ENCODE measurements at regions not wholly inside any gene's neighbourhood (a gene's known extent, or its start where the extent isn't known, plus 50 kb on each side); places are given as distances from the start of the nearest gene placed in this dataset.
A peak's percentile ranks its signal among the peaks of the same experiment; 100 is the strongest.

DNA sequence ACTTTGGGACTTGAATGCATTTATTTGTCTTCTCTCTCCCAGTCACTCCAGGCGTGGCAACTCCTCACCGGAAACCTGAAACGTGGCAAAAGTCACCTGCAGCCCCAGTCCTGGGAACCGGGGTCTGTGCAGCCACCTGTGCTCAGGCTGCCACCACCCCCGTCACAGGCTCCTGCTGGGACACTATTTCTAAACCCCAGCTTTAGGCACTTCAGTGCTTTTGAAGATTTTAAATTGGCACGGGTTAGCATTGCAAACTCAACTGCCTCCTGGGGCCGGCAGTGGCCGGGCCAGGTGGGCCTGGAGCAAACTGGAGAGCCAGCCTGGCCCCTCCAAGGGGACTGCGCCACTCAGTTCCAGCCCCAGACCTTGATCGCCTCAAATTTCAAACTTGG is 146.7 kb upstream of the IQSEC1 start:
- no peak for DNase-seq (ENCODE audit: low read depth)
- TF ChIP-seq, protein P1, sequence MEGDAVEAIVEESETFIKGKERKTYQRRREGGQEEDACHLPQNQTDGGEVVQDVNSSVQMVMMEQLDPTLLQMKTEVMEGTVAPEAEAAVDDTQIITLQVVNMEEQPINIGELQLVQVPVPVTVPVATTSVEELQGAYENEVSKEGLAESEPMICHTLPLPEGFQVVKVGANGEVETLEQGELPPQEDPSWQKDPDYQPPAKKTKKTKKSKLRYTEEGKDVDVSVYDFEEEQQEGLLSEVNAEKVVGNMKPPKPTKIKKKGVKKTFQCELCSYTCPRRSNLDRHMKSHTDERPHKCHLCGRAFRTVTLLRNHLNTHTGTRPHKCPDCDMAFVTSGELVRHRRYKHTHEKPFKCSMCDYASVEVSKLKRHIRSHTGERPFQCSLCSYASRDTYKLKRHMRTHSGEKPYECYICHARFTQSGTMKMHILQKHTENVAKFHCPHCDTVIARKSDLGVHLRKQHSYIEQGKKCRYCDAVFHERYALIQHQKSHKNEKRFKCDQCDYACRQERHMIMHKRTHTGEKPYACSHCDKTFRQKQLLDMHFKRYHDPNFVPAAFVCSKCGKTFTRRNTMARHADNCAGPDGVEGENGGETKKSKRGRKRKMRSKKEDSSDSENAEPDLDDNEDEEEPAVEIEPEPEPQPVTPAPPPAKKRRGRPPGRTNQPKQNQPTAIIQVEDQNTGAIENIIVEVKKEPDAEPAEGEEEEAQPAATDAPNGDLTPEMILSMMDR (IDR thresholded peaks at IDR 0.05; ENCODE audit: control insufficient read depth, extremely low read depth, insufficient read depth), result no peak
- H3K4me3 ChIP-seq (ENCODE audit: low read depth, low read length), result no peak overlapping the region

DNA sequence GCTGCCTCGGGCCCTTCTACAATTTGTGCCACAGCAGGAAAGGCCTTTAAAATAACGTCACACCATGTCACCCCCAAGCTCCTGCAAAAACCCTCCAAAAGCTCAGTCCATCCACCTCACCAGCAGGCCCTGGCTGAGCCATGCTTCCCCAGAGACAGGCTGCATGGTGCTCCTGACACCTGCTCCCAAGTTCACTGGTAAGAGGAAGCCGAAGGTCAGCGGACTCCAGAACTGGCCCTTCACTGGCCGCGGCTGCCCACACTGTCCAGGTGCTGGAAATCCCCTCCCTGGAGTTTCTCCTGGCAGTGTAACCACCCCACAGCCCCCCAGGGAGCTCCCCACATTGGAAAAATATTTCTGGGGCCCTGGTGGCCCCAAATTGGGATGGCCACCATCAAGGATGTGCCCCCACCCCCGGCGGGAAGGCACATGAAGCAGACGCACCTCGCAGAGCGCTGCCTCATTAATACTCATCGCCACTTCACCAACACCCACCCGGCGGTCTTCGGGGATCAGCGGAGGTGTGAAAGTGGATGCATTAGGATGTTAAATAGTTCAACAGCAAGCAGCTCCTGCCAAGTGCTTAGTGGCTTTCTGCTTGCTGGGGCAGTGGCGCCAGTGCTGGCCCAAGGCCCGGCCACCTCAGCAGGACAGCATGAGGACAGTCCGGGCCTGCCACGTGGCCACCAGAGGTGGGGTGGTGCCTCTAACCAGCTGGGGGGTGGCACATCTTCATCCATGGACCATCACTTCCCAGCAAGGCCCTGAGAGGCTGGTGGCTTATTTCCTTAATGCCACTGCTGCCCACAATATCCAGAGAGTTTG is 146.1 kb upstream of the IQSEC1 start:
- DNase-seq (ENCODE audit: low read depth), result no peak
- H3K4me3 ChIP-seq (ENCODE audit: low read depth, low read length), result no peak overlapping the region
- TF ChIP-seq, protein P1 (IDR thresholded peaks at IDR 0.05; ENCODE audit: control insufficient read depth, extremely low read depth, insufficient read depth), result no peak

DNA sequence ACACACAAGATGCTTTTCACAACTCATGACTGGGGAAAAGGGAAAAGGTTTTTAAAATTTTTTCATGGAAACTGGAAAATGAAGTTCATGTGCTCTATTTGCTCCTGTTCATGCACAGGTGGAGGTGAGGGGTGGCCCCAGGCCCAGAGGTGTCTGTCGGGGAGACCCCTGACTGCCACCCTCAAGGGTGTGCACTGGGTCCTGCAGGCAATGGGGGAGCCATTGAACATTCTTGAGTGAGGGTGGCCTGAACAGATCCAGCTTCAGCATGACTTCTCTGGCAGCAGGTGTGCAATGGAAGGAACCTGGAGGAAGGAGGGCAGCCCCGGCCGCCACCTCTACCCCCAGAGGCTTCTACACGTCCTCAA is 145.3 kb upstream of the IQSEC1 start:
- TF ChIP-seq, protein P1 (IDR thresholded peaks at IDR 0.05; ENCODE audit: control insufficient read depth, extremely low read depth, insufficient read depth), result no peak
- no peak overlapping the region for H3K4me3 ChIP-seq (ENCODE audit: low read depth, low read length)
- DNase-seq (ENCODE audit: low read depth), result no peak

DNA sequence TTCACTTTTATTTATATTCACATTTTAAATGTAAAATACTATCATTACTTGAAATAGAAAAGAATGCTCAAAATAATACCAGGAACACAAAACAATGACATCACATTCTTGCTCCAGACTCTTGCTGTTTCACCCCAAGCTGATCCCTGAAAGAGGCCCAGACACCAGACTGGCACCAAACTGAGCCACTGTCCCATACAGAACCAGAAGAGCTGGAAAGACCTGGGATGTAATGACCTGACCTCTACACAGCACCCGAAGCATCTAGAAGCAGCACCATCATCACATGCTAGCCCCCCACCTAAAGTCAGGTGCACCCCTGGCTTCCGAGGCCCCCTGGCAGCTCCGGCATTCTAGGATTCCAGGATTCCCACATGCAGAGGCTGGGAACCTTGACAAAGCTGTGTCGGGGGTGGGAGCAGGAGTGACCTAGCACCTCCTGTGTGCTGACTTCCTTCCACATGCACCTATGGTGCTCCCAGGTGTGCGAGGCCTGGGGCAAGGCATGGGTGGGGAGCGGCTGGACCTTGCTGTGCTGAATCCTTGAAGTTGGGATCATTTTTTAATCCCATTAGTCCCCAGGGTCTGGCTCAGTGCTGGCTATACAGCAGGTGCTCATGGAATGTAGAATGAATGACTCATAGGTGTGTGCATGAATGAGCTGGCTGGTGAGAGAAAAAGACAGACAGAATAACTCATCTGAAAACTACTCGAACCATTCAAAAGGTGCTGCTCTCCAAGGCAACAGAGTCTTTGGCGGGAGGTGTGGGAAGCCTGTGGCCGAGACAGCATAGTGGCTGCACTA is 144.7 kb upstream of the IQSEC1 start:
- TF ChIP-seq, protein P1 (IDR thresholded peaks at IDR 0.05; ENCODE audit: control insufficient read depth, extremely low read depth, insufficient read depth), result no peak
- H3K4me3 ChIP-seq (ENCODE audit: low read depth, low read length), result no peak overlapping the region
- DNase-seq (ENCODE audit: low read depth), result no peak

DNA sequence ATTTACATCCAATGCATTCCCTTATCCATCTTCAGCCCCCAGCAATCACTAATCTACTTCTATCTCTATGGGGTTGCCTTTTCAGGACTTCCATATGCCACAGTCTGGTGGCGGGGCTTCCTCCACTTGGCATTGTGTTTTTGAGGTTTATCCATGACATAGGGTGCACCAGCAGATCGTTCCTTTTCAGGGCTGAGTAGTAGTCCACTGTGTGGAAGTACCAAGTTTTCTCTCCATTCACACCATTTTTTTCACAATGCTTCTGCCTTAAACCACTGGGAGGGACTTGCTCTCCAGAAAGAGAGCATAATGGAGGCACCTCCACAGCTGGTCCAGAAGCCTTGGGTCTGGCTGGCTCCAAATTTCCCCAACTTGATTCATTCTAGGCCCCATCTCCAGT is 144.0 kb upstream of the IQSEC1 start:
- no peak overlapping the region for H3K4me3 ChIP-seq (ENCODE audit: low read depth, low read length)
- DNase-seq (ENCODE audit: low read depth), result no peak
- TF ChIP-seq, protein P1 (IDR thresholded peaks at IDR 0.05; ENCODE audit: control insufficient read depth, extremely low read depth, insufficient read depth), result no peak

DNA sequence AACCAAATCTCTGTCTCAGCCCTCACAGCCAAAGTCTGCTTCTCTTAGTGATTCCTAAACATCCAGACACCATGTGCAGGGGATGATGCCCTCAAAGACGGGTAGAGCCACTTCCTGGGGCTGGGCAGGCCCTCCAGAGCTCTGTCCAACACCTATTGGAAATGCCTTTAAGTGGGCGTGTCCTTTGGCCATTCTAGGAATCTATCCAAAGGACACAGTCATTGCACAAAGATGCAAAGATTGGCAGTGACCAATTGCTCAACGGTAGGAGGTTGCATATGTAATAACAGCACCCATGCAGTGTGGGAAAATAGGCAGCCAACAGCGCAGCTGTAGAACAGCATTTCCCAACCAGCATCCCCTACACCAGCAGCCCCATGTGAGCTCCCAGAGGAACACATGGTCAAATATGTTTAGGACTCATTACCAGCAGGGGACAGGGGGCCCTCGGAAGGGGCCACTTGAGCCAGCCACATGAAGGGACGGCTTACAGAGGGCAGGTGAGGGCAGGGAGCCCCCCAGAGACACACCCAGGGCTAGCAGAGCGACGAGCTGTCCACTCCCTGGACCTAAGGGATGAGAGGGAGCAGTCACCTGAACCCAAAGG is 142.8 kb upstream of the IQSEC1 start:
- H3K4me3 ChIP-seq (ENCODE audit: low read depth, low read length), result no peak overlapping the region

More for the DNA sequence above, 142.8 kb upstream of the IQSEC1 start:
- TF ChIP-seq, protein P1 (IDR thresholded peaks at IDR 0.05; ENCODE audit: control insufficient read depth, extremely low read depth, insufficient read depth), result no peak
- DNase-seq (ENCODE audit: low read depth), result peak; percentile 17
